ENCODE measurements at regions not wholly inside any gene's neighbourhood (a gene's known extent, or its start where the extent isn't known, plus 50 kb on each side); places are given as distances from the start of the nearest gene placed in this dataset.

DNA sequence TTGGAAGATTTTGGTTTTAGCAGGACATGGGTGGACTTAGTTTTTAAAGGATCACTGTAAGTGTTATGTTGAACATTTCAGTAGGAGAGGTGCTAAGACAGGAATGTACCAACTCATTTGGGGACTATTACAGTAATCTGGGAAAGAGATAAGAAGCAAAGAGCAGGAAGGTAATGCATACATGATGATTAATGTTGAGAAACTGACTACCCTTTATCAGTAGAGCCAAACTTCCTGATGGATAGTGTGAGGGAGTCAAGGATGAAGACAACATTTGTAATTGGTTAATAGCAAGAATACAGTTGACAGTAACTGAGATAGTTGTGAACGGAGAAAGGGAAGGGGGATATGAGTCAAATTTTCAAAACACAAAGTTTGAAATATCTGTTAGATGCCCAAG, 421.9 kb upstream of the PRR20A start:
- Histone ChIP-seq H3K9ac (ENCODE audit: insufficient read depth in 1 of 2, low read length in 2 of 2) (no peak overlapping the region), H3K27ac (ENCODE audit: low read depth in 1 of 2, low read length in 1 of 2) (no peak overlapping the region), H3K9me3 (ENCODE audit: control insufficient read depth in 4 of 4, insufficient read depth in 3 of 4, low read length in 3 of 4) (no peaks in the 10 kb centered on the region), H3K4me1 (ENCODE audit: control insufficient read depth in 5 of 5, insufficient read depth in 5 of 5, low read length in 5 of 5) (no peaks in the 10 kb centered on the region), H3K27me3 (ENCODE audit: control insufficient read depth in 3 of 3, insufficient read depth in 3 of 3, low read length in 2 of 3) (no peaks in the 10 kb centered on the region), H3K36me3 (ENCODE audit: control insufficient read depth in 4 of 4, insufficient read depth in 4 of 4, low read length in 4 of 4) (no peaks in the 10 kb centered on the region), H3K4me3 (no peak overlapping the region)
- DNase-seq (no peak), ATAC-seq (ENCODE audit: insufficient read depth, low FRiP score) (no peak)
- WGBS, 2 donors: 62 to 67% methylated on average over 1 of the region's 1 CpG
- TF ChIP-seq, protein P1, sequence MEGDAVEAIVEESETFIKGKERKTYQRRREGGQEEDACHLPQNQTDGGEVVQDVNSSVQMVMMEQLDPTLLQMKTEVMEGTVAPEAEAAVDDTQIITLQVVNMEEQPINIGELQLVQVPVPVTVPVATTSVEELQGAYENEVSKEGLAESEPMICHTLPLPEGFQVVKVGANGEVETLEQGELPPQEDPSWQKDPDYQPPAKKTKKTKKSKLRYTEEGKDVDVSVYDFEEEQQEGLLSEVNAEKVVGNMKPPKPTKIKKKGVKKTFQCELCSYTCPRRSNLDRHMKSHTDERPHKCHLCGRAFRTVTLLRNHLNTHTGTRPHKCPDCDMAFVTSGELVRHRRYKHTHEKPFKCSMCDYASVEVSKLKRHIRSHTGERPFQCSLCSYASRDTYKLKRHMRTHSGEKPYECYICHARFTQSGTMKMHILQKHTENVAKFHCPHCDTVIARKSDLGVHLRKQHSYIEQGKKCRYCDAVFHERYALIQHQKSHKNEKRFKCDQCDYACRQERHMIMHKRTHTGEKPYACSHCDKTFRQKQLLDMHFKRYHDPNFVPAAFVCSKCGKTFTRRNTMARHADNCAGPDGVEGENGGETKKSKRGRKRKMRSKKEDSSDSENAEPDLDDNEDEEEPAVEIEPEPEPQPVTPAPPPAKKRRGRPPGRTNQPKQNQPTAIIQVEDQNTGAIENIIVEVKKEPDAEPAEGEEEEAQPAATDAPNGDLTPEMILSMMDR (IDR thresholded peaks at IDR 0.05; ENCODE audit: control extremely low read depth, extremely low read depth): no peak

DNA sequence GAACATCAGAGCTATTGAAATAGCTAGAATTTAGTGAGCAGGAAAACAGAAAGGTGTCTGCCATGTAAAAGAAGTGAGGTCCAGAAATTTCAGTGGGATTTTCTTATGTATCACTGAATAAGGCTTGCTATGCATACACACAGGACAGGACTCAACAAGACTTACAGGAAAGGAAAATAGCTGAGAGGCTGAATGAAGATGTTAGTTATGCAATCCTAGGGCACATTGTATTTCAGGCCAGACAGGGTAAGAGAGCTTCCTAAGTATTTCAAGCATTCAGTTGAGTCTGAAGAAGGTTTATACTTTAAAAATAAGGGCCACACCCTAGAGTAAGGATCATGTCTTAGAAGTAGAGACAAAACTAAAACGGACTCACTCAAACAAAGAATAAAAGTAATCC, 419.9 kb upstream of the PRR20A start:
- no peaks in the 10 kb centered on the region for H3K36me3 ChIP-seq (ENCODE audit: control insufficient read depth in 4 of 4, insufficient read depth in 4 of 4, low read length in 4 of 4)
- TF ChIP-seq, protein P1 (IDR thresholded peaks at IDR 0.05; ENCODE audit: control extremely low read depth, extremely low read depth): no peak
- H3K27ac ChIP-seq (ENCODE audit: low read depth in 1 of 2, low read length in 1 of 2): no peak overlapping the region
- no peak overlapping the region for H3K9ac ChIP-seq (ENCODE audit: insufficient read depth in 1 of 2, low read length in 2 of 2)
- 69 to 86% methylated on average over 1 of the region's 1 CpG for WGBS, 2 donors
- H3K27me3 ChIP-seq (ENCODE audit: control insufficient read depth in 3 of 3, insufficient read depth in 3 of 3, low read length in 2 of 3): no peaks in the 10 kb centered on the region
- H3K4me1 ChIP-seq (ENCODE audit: control insufficient read depth in 5 of 5, insufficient read depth in 5 of 5, low read length in 5 of 5): no peaks in the 10 kb centered on the region
- H3K9me3 ChIP-seq (ENCODE audit: control insufficient read depth in 4 of 4, insufficient read depth in 3 of 4, low read length in 3 of 4): no peaks in the 10 kb centered on the region
- ATAC-seq (ENCODE audit: insufficient read depth, low FRiP score) (no peak), DNase-seq (no peak)
- no peak overlapping the region for H3K4me3 ChIP-seq

DNA sequence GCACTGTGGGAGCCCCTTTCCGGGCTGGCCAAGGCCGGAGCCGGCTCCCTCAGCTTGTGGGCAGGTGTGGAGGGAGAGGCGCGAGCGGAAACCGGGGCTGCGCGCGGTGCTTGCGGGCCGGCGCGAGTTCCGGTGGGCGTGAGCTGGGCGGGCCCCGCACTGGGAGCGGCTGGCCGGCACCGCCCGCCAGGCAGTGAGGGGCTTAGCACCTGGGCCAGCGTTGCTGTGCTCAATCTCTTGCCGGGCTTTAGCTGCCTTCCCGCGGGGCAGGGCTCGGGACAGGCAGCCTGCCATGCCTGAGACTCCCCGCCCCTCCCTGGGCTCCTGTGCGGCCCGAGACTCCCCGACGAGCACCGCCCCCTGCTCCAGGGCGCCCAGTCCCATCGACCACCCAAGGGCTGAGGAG, 405.2 kb upstream of the PRR20A start:
- WGBS, 2 donors: 94 to 98% methylated on average over 30 to 35 of the region's 35 CpGs
- no peak for ATAC-seq (ENCODE audit: insufficient read depth, low FRiP score)
- Histone ChIP-seq H3K4me1 (ENCODE audit: control insufficient read depth in 5 of 5, insufficient read depth in 5 of 5, low read length in 5 of 5) (no peaks in the 10 kb centered on the region), H3K9me3 (ENCODE audit: control insufficient read depth in 4 of 4, insufficient read depth in 3 of 4, low read length in 3 of 4) (peaks cover 0 to 4% (median 0%) of the 10 kb centered on the region in 4 donors), H3K9ac (ENCODE audit: insufficient read depth in 1 of 2, low read length in 2 of 2) (no peak overlapping the region), H3K27me3 (ENCODE audit: control insufficient read depth in 3 of 3, insufficient read depth in 3 of 3, low read length in 2 of 3) (no peaks in the 10 kb centered on the region), H3K4me3 (no peak overlapping the region), H3K27ac (ENCODE audit: low read depth in 1 of 2, low read length in 1 of 2) (no peak overlapping the region), H3K36me3 (ENCODE audit: control insufficient read depth in 4 of 4, insufficient read depth in 4 of 4, low read length in 4 of 4) (no peaks in the 10 kb centered on the region)
- TF ChIP-seq, protein P1 (IDR thresholded peaks at IDR 0.05; ENCODE audit: control extremely low read depth, extremely low read depth): no peak
- DNase-seq: no peak

DNA sequence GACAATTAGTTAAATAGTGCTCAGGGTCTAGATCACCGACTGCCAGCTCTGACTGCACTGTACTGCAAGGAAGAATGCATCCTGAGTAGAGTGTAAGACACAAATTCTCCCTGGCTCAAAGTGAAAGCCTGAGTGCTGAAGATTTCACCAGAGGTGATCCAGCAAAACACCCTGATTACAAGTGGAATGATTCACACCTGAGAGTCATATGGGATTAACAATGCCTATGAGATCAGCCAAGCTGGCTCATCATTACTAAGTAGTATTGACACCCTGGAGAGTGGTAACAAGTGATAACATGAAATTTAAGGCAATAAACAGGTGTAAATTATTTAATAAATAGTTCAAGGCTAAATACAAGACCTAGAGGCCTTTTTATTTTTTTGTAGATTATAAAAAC, 403.8 kb upstream of the PRR20A start:
- WGBS, 2 donors: 76 to 82% methylated on average over 1 of the region's 1 CpG
- H3K4me3 ChIP-seq: no peak overlapping the region
- H3K9ac ChIP-seq (ENCODE audit: insufficient read depth in 1 of 2, low read length in 2 of 2): no peak overlapping the region
- peaks cover 0 to 4% (median 0%) of the 10 kb centered on the region in 4 donors for H3K9me3 ChIP-seq (ENCODE audit: control insufficient read depth in 4 of 4, insufficient read depth in 3 of 4, low read length in 3 of 4)
- no peak for DNase-seq
- no peaks in the 10 kb centered on the region for H3K36me3 ChIP-seq (ENCODE audit: control insufficient read depth in 4 of 4, insufficient read depth in 4 of 4, low read length in 4 of 4)
- TF ChIP-seq, protein P1 (IDR thresholded peaks at IDR 0.05; ENCODE audit: control extremely low read depth, extremely low read depth): no peak
- H3K27me3 ChIP-seq (ENCODE audit: control insufficient read depth in 3 of 3, insufficient read depth in 3 of 3, low read length in 2 of 3): no peaks in the 10 kb centered on the region
- ATAC-seq (ENCODE audit: insufficient read depth, low FRiP score): no peak
- no peak overlapping the region for H3K27ac ChIP-seq (ENCODE audit: low read depth in 1 of 2, low read length in 1 of 2)
- H3K4me1 ChIP-seq (ENCODE audit: control insufficient read depth in 5 of 5, insufficient read depth in 5 of 5, low read length in 5 of 5): no peaks in the 10 kb centered on the region

Measured in lung (tissue), 11 donors.